HG03442 (cell line): ENCODE measurements at regions not wholly inside any gene's neighbourhood (a gene's known extent, or its start where the extent isn't known, plus 50 kb on each side); places are given as distances from the start of the nearest gene placed in this dataset.

Experiments
- ATAC-seq: cut with Tn5 transposase; IDR thresholded peaks from one replicate; pipeline ENCODE4 v1.9.1; 2021; ENCODE audit warnings: mild to moderate bottlenecking, moderate library complexity; ENCODE audit not compliant: unreplicated experiment

DNA sequence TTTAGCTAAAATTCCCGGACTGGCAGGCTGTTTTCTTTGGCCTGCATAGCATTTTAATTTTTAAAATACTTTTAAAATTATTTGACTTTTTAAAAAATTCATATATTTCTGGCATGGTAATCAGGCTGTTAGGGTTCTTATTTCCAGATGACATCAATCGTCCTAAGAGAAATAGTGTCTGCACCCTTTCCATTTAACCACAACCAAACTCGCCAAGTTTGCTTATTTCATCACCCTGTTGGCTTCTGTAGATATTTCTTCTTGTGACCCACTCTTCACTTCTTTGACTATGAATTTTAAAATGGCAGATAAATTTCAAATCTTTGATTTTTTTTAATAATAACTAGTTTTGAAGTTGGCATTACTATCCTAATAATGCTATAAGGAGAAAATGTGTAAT lies 675.7 kb upstream of the FTMT start:
- ATAC-seq, result no peak

DNA sequence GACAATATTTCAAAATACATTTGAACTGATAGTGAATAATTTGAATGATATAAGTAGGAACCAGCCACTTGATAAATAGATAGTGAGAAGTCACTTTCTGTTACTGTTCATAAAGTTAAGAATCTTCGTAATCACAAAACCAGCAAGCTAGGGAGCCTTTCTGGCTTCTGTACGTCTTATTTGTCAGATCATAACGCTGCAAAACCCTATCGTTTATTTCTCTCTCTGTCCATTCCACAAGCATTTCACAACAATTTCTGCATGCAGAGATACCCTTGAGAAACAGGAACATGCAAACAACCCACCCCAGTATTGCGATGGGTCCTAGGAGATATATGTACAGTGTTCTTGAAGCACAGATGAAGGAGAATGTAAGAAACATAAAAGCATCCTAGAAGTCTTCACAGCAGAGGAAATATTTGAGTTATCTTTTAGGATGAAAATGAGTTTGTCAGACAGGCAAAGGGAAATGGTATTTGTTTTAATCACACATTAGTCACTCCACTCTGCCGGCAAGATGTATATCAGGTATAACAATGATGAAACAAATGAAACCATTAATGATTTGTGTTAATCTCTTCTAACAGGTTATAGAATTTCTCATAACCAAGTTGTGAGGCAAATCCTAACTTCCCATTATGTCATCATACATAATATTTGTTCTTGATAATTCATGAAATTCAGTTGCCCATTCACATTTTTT lies 668.7 kb upstream of the FTMT start:
- no peak for ATAC-seq

GRCh38 chr5:121188849-121189248 lies 662.8 kb upstream of the FTMT start:
- no peak for ATAC-seq

DNA sequence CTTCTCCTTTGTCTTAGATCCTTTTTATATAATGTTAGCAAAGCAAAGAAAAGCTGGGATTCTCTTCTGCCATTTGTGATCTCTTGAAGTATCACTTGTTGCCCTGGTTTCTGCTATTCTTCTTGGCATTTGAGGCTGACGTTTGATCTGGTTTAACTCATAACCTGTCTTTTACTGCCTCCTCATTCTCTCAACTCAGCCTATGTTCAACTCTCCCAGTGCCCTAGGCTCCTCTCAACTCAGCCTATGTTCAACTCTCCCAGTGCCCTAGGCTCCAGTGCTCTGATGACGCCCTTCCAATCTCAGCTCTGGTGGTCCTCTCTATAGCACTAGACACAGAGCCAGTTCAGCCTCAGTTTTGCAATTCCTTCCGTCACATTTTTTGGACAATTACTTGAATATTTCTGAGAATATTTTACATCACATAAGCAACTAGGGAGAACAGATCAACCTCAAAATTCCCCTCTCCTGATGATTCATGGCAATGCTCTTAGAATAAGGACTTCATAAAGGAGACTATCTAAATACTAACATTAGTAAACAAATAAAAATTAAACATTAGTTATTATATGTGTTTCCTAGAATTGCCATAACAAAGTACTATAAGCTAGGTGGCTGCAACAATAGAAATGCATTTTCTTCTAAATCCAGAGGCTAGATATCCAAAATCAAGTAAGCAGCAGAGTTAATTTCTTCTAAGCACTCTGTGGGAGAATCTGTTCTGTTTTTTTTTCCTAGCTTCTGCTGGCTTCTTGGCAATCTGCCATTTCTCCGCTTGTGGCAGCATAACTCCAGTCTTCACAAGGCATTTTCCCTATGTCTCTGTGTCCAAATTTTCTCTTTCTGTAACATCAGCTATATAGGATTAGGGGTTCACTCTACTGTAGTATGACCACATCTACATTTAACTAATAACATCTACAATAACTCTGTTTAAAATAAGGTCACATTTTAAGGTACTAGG lies 662.1 kb upstream of the FTMT start:
- ATAC-seq, result no peak

DNA sequence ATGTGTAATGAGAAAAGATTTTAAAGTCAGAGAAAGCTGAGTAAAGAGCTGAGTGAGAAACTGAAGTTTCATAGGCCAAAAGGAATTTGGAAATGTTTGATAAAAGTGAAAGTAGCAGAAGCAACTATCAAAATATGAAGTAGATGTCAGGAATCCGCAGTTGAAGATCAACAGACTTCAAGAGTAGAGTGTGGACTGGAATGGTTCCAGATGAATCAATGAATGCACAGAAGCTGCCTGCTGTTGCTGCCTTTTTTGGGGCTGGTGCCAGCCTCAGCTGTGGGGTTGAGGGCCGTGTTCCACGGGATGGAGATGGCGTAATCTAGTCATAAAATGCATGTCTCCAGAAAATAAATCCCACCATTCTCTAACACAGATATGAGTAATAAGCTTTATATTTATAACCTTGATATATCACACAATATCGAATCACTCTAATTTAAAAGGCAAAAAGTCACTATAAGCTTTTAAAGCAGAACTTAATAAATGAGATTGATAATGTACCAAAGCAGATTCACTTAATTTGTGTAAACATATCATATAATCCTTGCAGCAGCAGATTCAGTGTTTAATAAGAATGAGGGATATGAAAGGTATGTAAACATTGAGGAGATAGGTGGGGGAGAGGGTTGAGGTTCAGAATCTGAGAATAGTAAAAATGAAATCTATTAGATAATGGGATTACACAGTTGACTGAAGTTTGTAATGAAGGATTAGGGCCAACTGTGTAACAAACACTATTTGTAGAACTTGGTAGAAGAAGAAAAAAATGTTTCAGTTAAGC lies 652.3 kb upstream of the FTMT start:
- no peak for ATAC-seq

DNA sequence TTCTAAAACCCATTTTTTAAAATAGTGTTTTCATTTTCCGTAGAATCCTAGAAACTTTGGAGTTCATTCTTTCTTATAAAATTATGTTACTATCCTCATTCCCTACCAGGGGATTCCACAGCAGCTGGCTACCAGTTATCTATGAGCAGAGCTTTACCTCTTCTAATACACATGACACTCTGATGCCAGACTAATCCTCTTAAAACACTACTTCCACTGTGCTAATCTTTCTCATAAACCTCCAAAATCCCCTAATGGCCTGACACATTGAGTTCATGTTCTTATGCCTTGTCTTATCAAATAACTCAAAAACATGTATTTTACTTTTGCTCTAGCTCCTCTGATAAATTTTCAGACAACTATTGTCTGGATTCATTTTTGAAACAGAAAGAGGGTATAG lies 633.6 kb upstream of the FTMT start:
- no peak for ATAC-seq

DNA sequence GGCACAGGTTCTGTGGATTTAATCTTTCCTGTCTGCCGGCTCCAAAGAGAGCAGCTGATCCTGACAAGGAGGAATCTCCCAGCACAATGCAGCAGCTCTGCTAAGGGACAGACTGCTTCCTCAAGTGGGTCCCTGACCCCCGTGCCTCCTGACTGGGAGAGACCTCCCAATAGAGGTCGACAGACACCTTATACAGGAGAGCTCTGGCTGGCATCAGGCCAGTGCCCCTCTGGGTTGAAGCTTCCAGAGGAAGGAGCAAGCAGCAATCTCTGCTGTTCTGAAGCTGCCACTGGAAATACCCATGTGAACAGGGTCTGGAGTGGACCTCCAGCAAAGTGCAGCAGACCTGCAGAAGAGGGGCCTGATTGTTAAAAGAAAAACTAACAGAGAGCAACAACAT lies 630.2 kb upstream of the FTMT start:
- no peak for ATAC-seq

- ATAC-seq, result no peak
Measured at GRCh38 chr5:121226765-121227164, 624.9 kb upstream of the FTMT start.

GRCh38 chr5:121239951-121240350 lies 611.7 kb upstream of the FTMT start:
- no peak for ATAC-seq

DNA sequence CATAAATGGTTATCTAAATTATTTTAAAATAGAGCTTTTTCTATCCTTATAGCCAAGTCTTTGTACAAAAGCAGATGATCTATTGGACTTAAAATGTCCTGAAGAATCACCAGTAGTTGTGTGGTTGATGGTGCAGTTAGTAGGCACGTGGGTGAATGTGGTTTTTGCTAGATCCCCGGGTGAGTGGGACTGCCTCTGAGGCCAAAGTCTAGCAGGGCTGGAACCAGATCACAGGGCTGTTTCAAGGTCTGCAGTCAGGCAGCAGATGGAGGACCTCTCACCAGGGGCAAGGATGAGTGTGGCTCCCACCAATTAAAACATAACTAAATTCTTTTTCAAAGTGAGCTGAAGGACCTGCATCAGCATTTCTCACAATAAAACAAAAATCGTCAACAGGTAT lies 604.7 kb upstream of the FTMT start:
- no peak for ATAC-seq

DNA sequence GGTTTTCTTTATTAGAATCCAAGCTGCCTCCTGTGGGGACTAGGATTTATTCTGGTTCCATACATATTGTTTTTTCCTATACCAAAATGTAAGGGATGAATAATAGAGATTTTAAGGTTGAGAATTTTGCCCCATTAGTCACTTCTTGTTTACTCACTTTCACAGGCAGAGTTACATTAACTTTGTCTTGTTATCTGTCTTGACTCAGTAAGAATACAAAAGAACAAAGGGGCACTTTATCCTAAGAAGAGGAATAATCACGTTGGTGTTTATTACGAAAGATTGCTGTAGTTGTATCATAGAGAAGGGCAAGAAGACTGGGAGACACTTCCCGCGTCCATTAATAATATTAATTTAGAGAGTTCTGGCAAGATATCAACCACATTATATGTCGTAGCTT lies 599.7 kb upstream of the FTMT start:
- no peak for ATAC-seq

DNA sequence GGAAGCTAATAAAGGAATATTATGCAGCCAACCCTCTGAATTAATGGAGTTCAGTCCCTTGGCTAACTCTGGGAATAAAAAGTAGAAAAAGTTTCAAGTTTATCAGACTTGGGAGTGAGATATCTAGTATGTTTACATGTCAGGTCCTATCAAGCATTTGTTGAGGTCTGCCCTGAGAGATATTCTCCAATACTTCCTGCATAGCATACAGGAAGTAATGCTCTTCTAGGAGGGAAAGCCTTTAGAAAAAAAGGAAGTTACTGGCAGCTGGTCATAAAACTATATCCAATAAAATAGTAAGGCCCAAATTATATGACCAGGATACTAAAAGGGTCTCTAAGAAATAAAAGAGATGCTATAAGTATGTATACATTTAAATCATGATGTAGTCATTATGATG lies 594.1 kb upstream of the FTMT start:
- no peak for ATAC-seq

DNA sequence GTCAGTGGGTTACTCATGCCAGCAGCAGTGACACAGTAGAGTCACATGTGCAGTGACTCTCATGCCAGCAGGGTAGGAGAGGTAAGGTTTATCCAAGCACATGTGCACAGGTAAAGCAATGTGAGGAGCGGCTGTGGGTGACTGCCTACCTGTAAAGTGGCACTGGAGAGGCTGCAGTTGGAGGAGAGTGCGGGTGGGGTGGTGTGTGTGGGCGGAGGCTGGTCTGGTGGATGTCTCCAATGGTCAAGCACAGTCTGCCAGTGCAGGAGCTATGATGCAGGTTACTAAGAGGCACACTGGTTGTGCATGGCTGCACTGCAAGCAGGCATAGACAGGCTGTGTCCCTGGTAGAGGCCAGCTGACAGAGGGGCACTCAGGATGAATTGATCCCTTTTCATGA lies 588.2 kb upstream of the FTMT start:
- ATAC-seq, result no peak

DNA sequence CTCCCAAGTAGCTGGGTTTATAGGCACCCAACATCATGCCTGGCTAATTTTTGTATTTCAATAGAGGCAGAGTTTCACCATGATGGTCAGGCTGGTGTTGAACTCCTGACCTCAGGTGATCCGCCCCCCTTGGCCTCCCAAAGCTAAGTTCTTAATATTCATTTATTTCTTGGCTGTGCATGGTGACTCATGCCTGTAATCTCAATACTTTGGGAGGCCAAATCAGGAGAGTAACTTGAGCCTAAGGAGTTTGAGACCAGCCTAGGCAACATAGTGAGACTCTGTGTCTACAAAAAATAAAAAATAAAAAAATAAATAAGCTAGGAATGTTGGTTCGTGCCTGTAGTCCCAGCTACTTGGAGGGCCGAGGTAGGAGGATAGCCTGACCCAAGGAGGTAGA lies 587.1 kb upstream of the FTMT start:
- no peak for ATAC-seq

DNA sequence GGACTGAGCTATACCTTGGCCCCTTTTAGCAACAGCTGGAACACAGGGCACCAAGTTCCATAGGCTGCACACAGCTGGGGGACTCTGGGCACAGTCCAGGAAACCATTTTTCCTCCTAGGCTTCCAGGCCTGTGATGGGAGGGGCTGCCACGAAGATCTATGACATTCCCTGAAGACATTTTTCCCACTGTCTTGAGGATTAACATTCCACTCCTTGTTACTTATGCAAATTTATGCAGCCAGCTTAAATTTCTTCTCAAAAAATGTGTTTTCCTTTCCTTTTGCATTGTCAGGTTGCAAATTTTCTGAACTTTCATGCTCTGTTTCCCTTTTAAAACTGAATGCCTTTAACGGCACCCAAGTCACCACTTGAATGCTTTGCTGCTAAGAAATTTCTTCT lies 580.1 kb upstream of the FTMT start:
- no peak for ATAC-seq

- no peak for ATAC-seq
Measured at GRCh38 chr5:121273833-121274433, 577.7 kb upstream of the FTMT start.

DNA sequence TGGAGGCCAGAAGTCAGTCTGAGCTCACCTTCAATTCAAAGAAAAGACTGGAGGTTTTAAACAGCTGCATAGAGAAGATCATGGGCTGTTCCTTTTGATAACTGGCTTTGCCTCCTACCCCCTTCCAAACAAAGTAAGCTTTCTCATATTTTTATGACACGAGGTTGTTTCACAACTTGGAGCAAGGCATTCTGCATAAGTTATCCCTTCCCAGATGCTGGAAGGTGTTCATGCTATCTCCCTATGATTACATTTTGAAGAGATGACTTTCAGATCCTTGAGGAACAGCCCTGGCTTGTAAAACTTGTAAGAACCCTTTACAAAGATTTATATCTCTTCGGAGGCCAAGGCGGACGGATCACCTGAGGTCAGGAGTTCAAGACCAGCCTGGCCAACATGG lies 571.9 kb upstream of the FTMT start:
- no peak for ATAC-seq

DNA sequence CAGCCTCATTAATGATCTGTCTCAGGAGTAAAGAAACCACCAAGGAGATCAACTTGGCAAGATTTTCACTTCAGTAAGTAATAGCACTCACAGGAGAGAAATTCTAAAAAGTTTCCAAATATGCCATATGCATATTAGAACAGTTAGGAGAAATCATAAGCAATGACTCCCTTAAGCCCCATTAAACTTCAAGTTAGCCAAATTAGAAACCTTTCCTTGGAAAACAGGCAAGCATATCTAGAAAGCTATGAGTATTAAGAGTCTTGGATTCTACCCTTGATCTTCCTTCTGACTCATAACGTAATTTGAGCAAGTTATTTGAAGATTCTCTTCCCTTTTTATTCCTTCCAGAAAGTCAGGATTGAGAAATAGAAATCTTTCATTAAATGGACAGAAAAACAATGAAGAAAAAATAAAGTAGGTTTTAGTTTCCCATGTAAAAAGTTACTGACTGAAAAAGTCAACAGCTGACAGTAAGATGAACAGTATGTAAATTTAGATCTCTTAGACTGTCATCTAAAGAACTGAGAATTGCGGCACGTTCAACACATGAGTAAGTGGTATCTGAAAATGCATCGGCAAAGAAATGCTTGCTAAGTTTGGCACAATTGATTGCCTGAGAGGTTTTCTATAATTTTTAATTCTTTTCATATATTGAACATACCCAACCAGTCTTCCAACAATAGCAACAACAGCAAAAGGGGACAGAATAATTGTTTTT lies 565.7 kb upstream of the FTMT start:
- no peak for ATAC-seq

GRCh38 chr5:121288781-121289180 lies 562.9 kb upstream of the FTMT start:
- ATAC-seq, result no peak

DNA sequence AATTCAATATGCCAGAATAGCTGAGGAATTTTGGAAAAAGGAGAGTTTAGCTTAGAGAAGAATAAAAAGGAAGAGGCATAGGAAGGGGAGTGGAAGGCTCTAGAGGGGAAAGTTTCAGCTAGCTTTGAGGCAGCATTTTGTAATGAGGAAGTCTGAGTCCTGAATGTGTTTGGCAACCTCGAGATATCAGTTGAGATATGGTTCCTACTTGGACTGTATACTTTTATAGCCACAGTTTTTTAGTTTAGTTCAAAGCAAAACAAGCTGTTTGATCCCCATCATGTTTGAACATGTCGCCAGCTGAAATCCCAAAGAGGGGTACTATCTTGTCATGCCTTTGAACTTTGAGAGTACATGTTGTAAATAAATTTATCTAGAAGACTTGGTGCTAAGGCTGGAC lies 559.0 kb upstream of the FTMT start:
- no peak for ATAC-seq
